Trophoblast cell (in vitro differentiated cells and primary cell): ENCODE measurements at regions not wholly inside any gene's neighbourhood (a gene's known extent, or its start where the extent isn't known, plus 50 kb on each side); places are given as distances from the start of the nearest gene placed in this dataset.

Experiments used
- DNase-seq, 2 donors: peaks; one replicate each; pipeline ENCODE4 v3.0.0-alpha.2; 2016
- H2AFZ ChIP-seq: 2 replicates; pipeline ENCODE4 v1.6.1; 2013; ENCODE audit warnings: low read length, moderate library complexity, mild to moderate bottlenecking; ENCODE audit not compliant: insufficient read depth, poor library complexity
- H2AK5ac ChIP-seq: 2 replicates; pipeline ENCODE4 v1.6.1; 2013; ENCODE audit warnings: mild to moderate bottlenecking, low read length
- H2BK120ac ChIP-seq: 2 replicates; pipeline ENCODE4 v1.6.1; 2013; ENCODE audit warnings: low read length, mild to moderate bottlenecking, moderate library complexity; ENCODE audit not compliant: insufficient read depth, poor library complexity
- H2BK12ac ChIP-seq: 2 replicates; pipeline ENCODE4 v1.6.1; 2013; ENCODE audit warnings: mild to moderate bottlenecking, low read length, moderate library complexity
- H2BK5ac ChIP-seq: 2 replicates; pipeline ENCODE4 v1.6.1; 2013; ENCODE audit warnings: low read length, low read depth, moderate library complexity, mild to moderate bottlenecking; ENCODE audit not compliant: poor library complexity
- H3K14ac ChIP-seq: 2 replicates; pipeline ENCODE4 v1.6.1; 2013; ENCODE audit warnings: mild to moderate bottlenecking, low read length
- H3K18ac ChIP-seq: 2 replicates; pipeline ENCODE4 v1.6.1; 2013; ENCODE audit warnings: mild to moderate bottlenecking, low read length
- H3K23ac ChIP-seq: 2 replicates; pipeline ENCODE4 v1.6.1; 2013; ENCODE audit warnings: low read length
- H3K27ac ChIP-seq: 2 replicates; pipeline ENCODE4 v1.5.1; 2013; ENCODE audit warnings: low read depth, mild to moderate bottlenecking, inconsistent platforms, low read length, moderate library complexity
- H3K27me3 ChIP-seq: 2 replicates; pipeline ENCODE4 v1.6.1; 2013; ENCODE audit warnings: inconsistent platforms, mild to moderate bottlenecking, low read length, moderate library complexity; ENCODE audit not compliant: insufficient read depth
- H3K36me3 ChIP-seq, 2 experiments: 1 replicate in 1 of 2; 2 replicates in 1 of 2; pipeline ENCODE4 v1.6.1; 2013; ENCODE audit warnings: low read length in 2 of 2, mild to moderate bottlenecking in 2 of 2, moderate library complexity in 1 of 2; ENCODE audit not compliant: insufficient read depth in 2 of 2, control insufficient read depth in 1 of 2
- H3K4ac ChIP-seq: 2 replicates; pipeline ENCODE4 v1.6.1; 2013; ENCODE audit warnings: low read depth, mild to moderate bottlenecking, low read length, moderate library complexity
- H3K4me1 ChIP-seq, 2 experiments: 1 replicate in 1 of 2; 2 replicates in 1 of 2; pipeline ENCODE4 v1.6.1; 2013; ENCODE audit warnings: low read length in 2 of 2, mild to moderate bottlenecking in 2 of 2, moderate library complexity in 1 of 2; ENCODE audit not compliant: insufficient read depth in 2 of 2, control insufficient read depth in 1 of 2
- H3K4me2 ChIP-seq: 2 replicates; pipeline ENCODE4 v1.6.1; 2013; ENCODE audit warnings: inconsistent platforms, mild to moderate bottlenecking, low read length, moderate library complexity
- H3K4me3 ChIP-seq: 2 replicates; pipeline ENCODE4 v1.5.1; 2013; ENCODE audit warnings: mild to moderate bottlenecking, low read depth, low read length, inconsistent platforms
- H3K79me1 ChIP-seq: one replicate; pipeline ENCODE4 v1.6.1; 2013; ENCODE audit warnings: low read length
- H3K79me2 ChIP-seq: 2 replicates; pipeline ENCODE4 v1.6.1; 2013; ENCODE audit warnings: low read length, mild to moderate bottlenecking; ENCODE audit not compliant: control insufficient read depth, insufficient read depth, poor library complexity
- H3K9ac ChIP-seq: 2 replicates; pipeline ENCODE4 v1.6.1; 2013; ENCODE audit warnings: mild to moderate bottlenecking, low read length
- H3K9me3 ChIP-seq: 2 replicates; pipeline ENCODE4 v1.6.1; 2013; ENCODE audit warnings: low read depth, mild to moderate bottlenecking, control low read depth, inconsistent platforms, low read length; ENCODE audit not compliant: insufficient read depth
- H4K12ac ChIP-seq: 2 replicates; pipeline ENCODE4 v1.6.1; 2013; ENCODE audit warnings: low read depth, mild to moderate bottlenecking, low read length, moderate library complexity
- H4K8ac ChIP-seq: 2 replicates; pipeline ENCODE4 v1.6.1; 2013; ENCODE audit warnings: low read depth, mild to moderate bottlenecking, low read length, moderate library complexity
- H4K91ac ChIP-seq: one replicate; pipeline ENCODE4 v1.6.1; 2013; ENCODE audit warnings: low read depth, mild to moderate bottlenecking, low read length, moderate library complexity
- WGBS: extraction: QIAGEN DNeasy Blood & Tissue Kit; methylation state at CpG from one replicate; pipeline ENCODE4 v1.1.7; 2013; ENCODE audit warnings: missing lambda C conversion rate; ENCODE audit not compliant: insufficient read length, insufficient coverage; ENCODE audit errors: extremely low coverage; 5-methylcytosine and 5-hydroxymethylcytosine counted together

- no CpG with 5 or more reads among the region's 14 CpGs for WGBS
- no peak overlapping the region for H2BK12ac ChIP-seq
- no peak overlapping the region for H3K14ac ChIP-seq
- no peak overlapping the region for H2AK5ac ChIP-seq
- no peaks in the 10 kb centered on the region for H3K79me2 ChIP-seq
- no peak for DNase-seq
- H3K9me3 ChIP-seq = no peaks in the 10 kb centered on the region
- H3K79me1 ChIP-seq = no peaks in the 10 kb centered on the region
- no peak overlapping the region for H3K27ac ChIP-seq
- H3K9ac ChIP-seq = no peak overlapping the region
- H3K23ac ChIP-seq = no peak overlapping the region
- H3K4me1 ChIP-seq = peaks cover 0 to 1% of the 10 kb centered on the region in 2 experiments
- no peak overlapping the region for H2AFZ ChIP-seq
- H4K8ac ChIP-seq = no peak overlapping the region
- H2BK120ac ChIP-seq = no peak overlapping the region
- H3K4ac ChIP-seq = no peak overlapping the region
- H3K4me2 ChIP-seq = no peak overlapping the region
- H4K91ac ChIP-seq = no peak overlapping the region
- H3K27me3 ChIP-seq = no peaks in the 10 kb centered on the region
- no peak overlapping the region for H4K12ac ChIP-seq
- no peak overlapping the region for H3K4me3 ChIP-seq
- no peak overlapping the region for H3K18ac ChIP-seq
- no peaks in the 10 kb centered on the region for H3K36me3 ChIP-seq
- no peak overlapping the region for H2BK5ac ChIP-seq
Observed at GRCh38 chr5:173730632-173731298, 114.3 kb upstream of the BOD1 start.

- Histone ChIP-seq H3K4me1 (peaks cover 3 to 6% of the 10 kb centered on the region in 2 experiments), H3K18ac (no peak overlapping the region), H3K14ac (no peak overlapping the region), H2BK12ac (no peak overlapping the region), H3K27me3 (no peaks in the 10 kb centered on the region), H3K4me2 (no peak overlapping the region), H3K23ac (no peak overlapping the region), H3K4me3 (no peak overlapping the region), H3K36me3 (no peaks in the 10 kb centered on the region), H3K27ac (no peak overlapping the region), H2AK5ac (no peak overlapping the region), H4K8ac (no peak overlapping the region), H2BK5ac (no peak overlapping the region), H3K4ac (no peak overlapping the region), H2AFZ (no peak overlapping the region), H2BK120ac (no peak overlapping the region), H4K91ac (no peak overlapping the region), H3K9ac (no peak overlapping the region), H3K79me1 (no peaks in the 10 kb centered on the region), H3K9me3 (no peaks in the 10 kb centered on the region), H4K12ac (no peak overlapping the region), H3K79me2 (no peaks in the 10 kb centered on the region)
- no peak for DNase-seq
- no CpG with 5 or more reads among the region's 5 CpGs for WGBS
Observed at GRCh38 chr5:173733021-173733420, 116.6 kb upstream of the BOD1 start.

- Histone ChIP-seq H2BK12ac (no peak overlapping the region), H2AFZ (no peak overlapping the region), H3K23ac (no peak overlapping the region), H3K4ac (no peak overlapping the region), H3K4me1 (peaks cover 3 to 6% of the 10 kb centered on the region in 2 experiments), H3K27me3 (no peaks in the 10 kb centered on the region), H3K14ac (no peak overlapping the region), H2BK5ac (no peak overlapping the region), H3K4me2 (no peak overlapping the region), H4K12ac (no peak overlapping the region), H2BK120ac (no peak overlapping the region), H3K4me3 (no peak overlapping the region), H4K8ac (no peak overlapping the region), H3K36me3 (no peaks in the 10 kb centered on the region), H3K9me3 (no peaks in the 10 kb centered on the region), H3K18ac (no peak overlapping the region), H4K91ac (no peak overlapping the region), H2AK5ac (no peak overlapping the region), H3K27ac (no peak overlapping the region), H3K79me2 (no peaks in the 10 kb centered on the region), H3K9ac (no peak overlapping the region), H3K79me1 (no peaks in the 10 kb centered on the region)
- no CpG with 5 or more reads among the region's 9 CpGs for WGBS
- no peak for DNase-seq
Observed at GRCh38 chr5:173733425-173733824, 117.0 kb upstream of the BOD1 start.

- Histone ChIP-seq H4K8ac (no peak overlapping the region), H4K91ac (no peak overlapping the region), H3K36me3 (no peaks in the 10 kb centered on the region), H4K12ac (no peak overlapping the region), H3K23ac (no peak overlapping the region), H3K18ac (no peak overlapping the region), H2AK5ac (no peak overlapping the region), H3K4me3 (no peak overlapping the region), H2BK12ac (no peak overlapping the region), H2BK120ac (no peak overlapping the region), H3K27me3 (no peaks in the 10 kb centered on the region), H3K27ac (no peak overlapping the region), H3K79me2 (no peaks in the 10 kb centered on the region), H3K9ac (no peak overlapping the region), H3K4me2 (no peak overlapping the region), H3K9me3 (no peaks in the 10 kb centered on the region), H2AFZ (no peak overlapping the region), H3K4me1 (peaks cover 3 to 6% of the 10 kb centered on the region in 2 experiments), H2BK5ac (no peak overlapping the region), H3K4ac (no peak overlapping the region), H3K14ac (no peak overlapping the region), H3K79me1 (no peaks in the 10 kb centered on the region)
- no peak for DNase-seq
- no CpG with 5 or more reads among the region's 18 CpGs for WGBS
Observed at GRCh38 chr5:173733831-173734501, 117.5 kb upstream of the BOD1 start.
